NCI-H2029 (cell line): ENCODE measurements at regions not wholly inside any gene's neighbourhood (a gene's known extent, or its start where the extent isn't known, plus 50 kb on each side); places are given as distances from the start of the nearest gene placed in this dataset.
"Not testable (repeated sequence)": the region's sequence is repeated elsewhere in the genome, so short reads cannot be mapped to it uniquely, and the experiment has no call there.

Experiments
- DNase-seq: peaks from one replicate; lab custom pipeline; 2025; lab: John Stamatoyannopoulos, UW

GRCh38 chr1:166305371-166305770 is 138.6 kb upstream of the FAM78B start:
- DNase-seq: no peak

- DNase-seq: no peak
These were observed 140.7 kb upstream of the FAM78B start for GRCh38 chr1:166307261-166308188.

GRCh38 chr1:166316306-166316705 is 149.5 kb upstream of the FAM78B start:
- DNase-seq: not testable (repeated sequence)

GRCh38 chr1:166322470-166322869 is 155.7 kb upstream of the FAM78B start:
- no peak for DNase-seq

GRCh38 chr1:166327886-166328285 is 161.1 kb upstream of the FAM78B start:
- no peak for DNase-seq

- no peak for DNase-seq
These were observed 162.2 kb upstream of the FAM78B start for GRCh38 chr1:166328956-166329355.

GRCh38 chr1:166330096-166330495 is 163.3 kb upstream of the FAM78B start:
- no peak for DNase-seq

GRCh38 chr1:166338105-166338504 is 171.3 kb upstream of the FAM78B start:
- DNase-seq: no peak

GRCh38 chr1:166340709-166341108 is 173.9 kb upstream of the FAM78B start:
- DNase-seq: no peak

GRCh38 chr1:166343276-166343675 is 176.5 kb upstream of the FAM78B start:
- DNase-seq: no peak

GRCh38 chr1:166350490-166350889 is 183.7 kb upstream of the FAM78B start:
- no peak for DNase-seq

- no peak for DNase-seq
These were observed 184.9 kb upstream of the FAM78B start for GRCh38 chr1:166351676-166352075.

GRCh38 chr1:166353213-166353612 is 186.4 kb upstream of the FAM78B start:
- DNase-seq: no peak

GRCh38 chr1:166354406-166354805 is 187.6 kb upstream of the FAM78B start:
- DNase-seq: no peak

GRCh38 chr1:166365081-166365480 is 198.3 kb upstream of the FAM78B start:
- DNase-seq: no peak

- no peak for DNase-seq
These were observed 201.2 kb upstream of the FAM78B start for GRCh38 chr1:166368030-166368429.

GRCh38 chr1:166377896-166378295 is 211.1 kb upstream of the FAM78B start:
- DNase-seq: no peak

- DNase-seq: no peak
These were observed 212.0 kb upstream of the FAM78B start for GRCh38 chr1:166378805-166379204.

GRCh38 chr1:166379447-166379846 is 212.6 kb upstream of the FAM78B start:
- DNase-seq: no peak

GRCh38 chr1:166383137-166383536 is 216.3 kb upstream of the FAM78B start:
- DNase-seq: no peak

- DNase-seq: no peak
These were observed 217.0 kb upstream of the FAM78B start for GRCh38 chr1:166383635-166384346.

- no peak for DNase-seq
These were observed 218.1 kb upstream of the FAM78B start for GRCh38 chr1:166384948-166385347.

- DNase-seq: no peak
These were observed 223.7 kb upstream of the FAM78B start for GRCh38 chr1:166390366-166391033.
